SK-N-MC (cell line): ENCODE measurements at regions not wholly inside any gene's neighbourhood (a gene's known extent, or its start where the extent isn't known, plus 50 kb on each side); places are given as distances from the start of the nearest gene placed in this dataset.

Experiments used
- DNase-seq: peaks from one replicate; pipeline ENCODE4 v3.0.0-alpha.2; 2011; ENCODE audit warnings: low read depth, low spot score
- H3K27ac ChIP-seq: fragments of 200-600 bp; sonication (generic); 2 replicates; pipeline ENCODE4 v1.5.1; 2016; ENCODE audit warnings: mixed run types
- H3K36me3 ChIP-seq: fragments of 200-600 bp; sonication (generic); 2 replicates; pipeline ENCODE4 v1.6.1; 2017; ENCODE audit warnings: antibody characterized with exemption, low read length, mixed read lengths; ENCODE audit not compliant: insufficient read depth
- H3K4me3 ChIP-seq: fragments of 200-600 bp; sonication (generic); 2 replicates; pipeline ENCODE4 v1.5.1; 2016
- H3K9ac ChIP-seq: fragments of 200-600 bp; sonication (generic); 2 replicates; pipeline ENCODE4 v1.8.0; 2017; ENCODE audit warnings: mixed run types, mixed read lengths; ENCODE audit not compliant: insufficient read length
- H3K9me3 ChIP-seq: fragments of 200-600 bp; sonication (generic); 2 replicates; pipeline ENCODE4 v1.6.1; 2017; ENCODE audit warnings: low read depth, mild to moderate bottlenecking, antibody characterized with exemption, low read length, moderate library complexity, mixed read lengths
- EZH2 ChIP-seq: fragments of 200-600 bp; sonication (generic); IDR thresholded peaks from one replicate; pipeline ENCODE4 v1.6.1; 2017; ENCODE audit warnings: antibody characterized with exemption
- FOXP2 ChIP-seq: optimal IDR thresholded peaks from 2 replicates; pipeline ENCODE3; 2011; ENCODE audit warnings: mild to moderate bottlenecking, moderate library complexity; ENCODE audit not compliant: insufficient read depth; ENCODE audit errors: extremely low read length, control extremely low read depth
- POLR2AphosphoS5 ChIP-seq: IDR thresholded peaks from 2 replicates; pipeline ENCODE4 v1.6.1; 2012; ENCODE audit warnings: mild to moderate bottlenecking, low read depth, low read length, borderline replicate concordance

DNA sequence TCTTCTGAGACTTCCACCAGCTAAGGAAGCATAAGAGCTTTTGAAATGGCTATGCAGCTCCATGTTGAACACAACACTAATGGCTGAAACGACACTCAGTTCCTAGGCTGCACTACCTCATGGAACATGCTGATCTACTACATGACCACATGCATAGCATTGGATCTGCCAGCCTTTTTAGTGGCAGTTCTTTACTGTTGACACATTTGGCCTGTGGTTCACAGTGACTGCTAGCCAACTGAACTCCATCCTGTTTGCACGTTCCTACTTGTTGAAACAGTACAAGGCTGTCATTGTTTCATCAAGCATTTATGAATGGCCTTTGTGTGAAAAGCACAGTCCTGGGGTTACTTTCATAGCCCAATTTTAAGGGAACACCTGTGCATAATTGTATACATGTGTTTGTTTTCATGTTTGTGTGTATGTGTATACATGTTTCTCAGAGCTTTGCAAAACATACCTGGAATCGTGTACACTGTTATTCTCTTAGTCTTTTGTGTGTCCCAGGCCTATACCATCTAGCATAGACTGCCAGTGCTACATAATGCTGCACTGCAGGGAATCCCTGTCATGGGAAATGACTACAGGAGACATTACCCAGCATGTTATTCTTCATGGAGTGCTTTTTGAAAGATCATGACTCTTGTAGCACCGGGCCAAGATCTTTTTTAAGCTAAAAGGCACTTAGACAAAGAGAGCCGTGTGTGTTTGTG is 179.6 kb upstream of the ESRRG start:
- no peak overlapping the region for H3K9ac ChIP-seq
- DNase-seq: no peak
- no peaks in the 10 kb centered on the region for H3K9me3 ChIP-seq
- no peak overlapping the region for H3K27ac ChIP-seq
- no peaks in the 10 kb centered on the region for H3K36me3 ChIP-seq
- no peak overlapping the region for H3K4me3 ChIP-seq
- TF ChIP-seq EZH2: no peak
- TF ChIP-seq POLR2AphosphoS5: no peak
- TF ChIP-seq FOXP2: no peak

DNA sequence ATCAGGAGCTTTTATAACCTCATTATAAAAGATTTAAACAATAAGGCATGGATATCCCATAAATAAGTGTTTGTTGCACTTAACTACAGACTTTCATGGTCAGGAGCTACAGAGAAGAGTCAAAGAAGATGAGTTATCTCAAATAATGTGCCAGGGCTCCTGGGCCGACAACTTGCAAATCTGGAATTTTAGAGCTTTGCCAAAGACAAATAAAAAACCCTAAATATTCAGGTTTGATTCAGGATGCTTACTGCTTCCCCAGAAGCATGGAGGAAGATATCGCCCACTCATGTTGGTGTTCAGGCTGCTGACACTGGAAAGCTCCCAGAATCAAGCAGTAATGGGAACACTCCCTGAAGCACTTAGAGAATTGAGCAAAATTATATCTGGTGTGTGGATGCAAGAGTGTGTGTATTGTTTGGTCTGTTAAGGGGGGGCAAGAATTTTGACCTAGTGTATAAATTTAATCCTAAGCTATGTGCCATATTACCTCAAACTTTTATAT is 176.9 kb upstream of the ESRRG start:
- Histone ChIP-seq H3K9ac (no peak overlapping the region), H3K4me3 (no peak overlapping the region), H3K27ac (no peak overlapping the region), H3K9me3 (no peaks in the 10 kb centered on the region), H3K36me3 (no peaks in the 10 kb centered on the region)
- no peak for DNase-seq
- TF ChIP-seq POLR2AphosphoS5 (no peak), EZH2 (no peak), FOXP2 (no peak)

DNA sequence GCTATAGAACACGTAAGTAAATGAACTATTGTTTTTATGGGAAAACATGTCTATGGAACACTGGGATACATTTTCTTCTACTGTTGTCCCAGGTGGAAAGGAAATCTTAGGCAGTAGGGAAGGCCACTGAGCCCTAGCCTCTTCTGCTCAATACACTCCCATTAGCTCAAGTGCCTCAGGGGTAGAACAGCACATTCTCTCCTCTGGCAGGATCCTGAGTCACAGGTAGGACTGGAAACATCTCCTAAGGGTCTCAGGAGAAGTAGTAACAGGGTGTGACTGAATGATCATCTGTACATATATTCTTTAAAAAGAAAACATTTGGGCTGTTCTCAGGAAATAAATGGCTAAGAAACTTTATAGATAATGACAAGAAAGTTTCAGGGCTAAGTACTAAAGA is 175.6 kb upstream of the ESRRG start:
- H3K36me3 ChIP-seq: no peaks in the 10 kb centered on the region
- H3K9ac ChIP-seq: no peak overlapping the region
- H3K9me3 ChIP-seq: no peaks in the 10 kb centered on the region
- H3K4me3 ChIP-seq: no peak overlapping the region
- DNase-seq: no peak
- H3K27ac ChIP-seq: no peak overlapping the region
- TF ChIP-seq EZH2: no peak

DNA sequence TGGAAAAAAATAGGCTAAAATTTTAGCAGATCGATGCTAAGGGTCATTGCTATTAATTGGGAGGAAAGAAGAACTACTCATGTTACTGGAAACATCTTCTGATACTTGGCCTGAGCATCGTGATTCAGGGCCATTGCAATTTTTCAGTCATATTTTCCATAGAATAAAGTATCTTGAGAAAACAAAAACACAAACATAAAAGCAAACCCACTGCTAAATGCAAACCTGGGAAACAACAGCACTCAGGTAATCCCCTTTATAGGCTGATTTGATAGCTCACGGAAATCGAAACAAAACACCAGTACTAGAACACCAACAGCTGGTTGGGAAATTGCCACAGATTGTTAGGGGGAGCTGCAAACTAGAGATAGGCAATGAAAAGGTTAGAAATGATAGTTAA is 172.9 kb upstream of the ESRRG start:
- DNase-seq: no peak
- Histone ChIP-seq H3K36me3 (no peaks in the 10 kb centered on the region), H3K27ac (no peak overlapping the region), H3K9me3 (no peaks in the 10 kb centered on the region), H3K4me3 (no peak overlapping the region), H3K9ac (no peak overlapping the region)
- TF ChIP-seq POLR2AphosphoS5 (no peak), EZH2 (no peak), FOXP2 (no peak)

DNA sequence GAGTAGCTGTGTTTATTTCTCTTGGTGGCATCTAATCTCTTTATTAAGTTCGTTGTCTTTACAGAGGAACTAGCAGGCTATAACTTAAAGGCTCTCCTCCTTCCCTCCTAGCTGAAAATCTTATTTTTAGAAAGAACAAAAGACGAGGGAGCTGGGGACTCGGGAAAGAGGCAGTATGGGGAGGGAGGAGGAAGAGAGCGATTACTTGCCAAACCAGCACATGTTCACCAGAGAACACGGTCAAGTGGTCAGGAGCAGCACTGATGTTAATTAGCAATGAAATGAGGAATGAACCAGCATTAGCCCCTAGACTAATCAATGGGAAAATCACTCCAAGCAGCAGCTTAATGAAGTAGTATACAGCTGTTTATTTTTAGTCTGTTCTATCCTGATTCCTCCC is 171.3 kb upstream of the ESRRG start:
- H3K36me3 ChIP-seq: no peaks in the 10 kb centered on the region
- H3K4me3 ChIP-seq: no peak overlapping the region
- TF ChIP-seq POLR2AphosphoS5 (no peak), FOXP2 (no peak), EZH2 (no peak)
- no peak overlapping the region for H3K27ac ChIP-seq
- DNase-seq: no peak
- H3K9ac ChIP-seq: no peak overlapping the region
- H3K9me3 ChIP-seq: no peaks in the 10 kb centered on the region

DNA sequence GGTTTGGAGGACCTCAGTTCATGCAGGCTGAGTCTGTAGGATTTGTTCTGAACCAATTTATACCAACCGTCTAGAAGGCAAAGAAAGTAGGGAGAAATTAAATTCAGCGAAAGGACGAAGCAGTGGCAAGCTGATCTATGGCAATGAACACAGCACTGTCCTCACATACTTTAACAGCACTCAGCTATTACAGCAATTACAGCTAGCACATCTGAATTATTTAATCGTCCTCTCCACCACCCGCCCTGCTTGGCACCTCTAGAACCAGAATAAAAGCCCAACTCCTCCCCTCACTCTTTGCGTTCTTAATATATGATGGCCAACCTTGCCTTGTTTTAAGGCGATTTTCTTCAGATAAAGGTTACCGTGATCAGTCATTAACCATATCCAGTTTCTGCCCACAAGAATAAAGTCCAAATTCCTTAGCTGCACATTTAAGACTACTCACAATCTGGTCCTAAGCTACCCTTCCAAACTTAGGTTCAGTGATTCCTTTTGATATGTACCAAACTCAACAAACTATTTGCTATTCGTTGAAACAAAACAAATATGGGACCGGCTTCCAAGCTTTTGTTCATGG is 169.4 kb upstream of the ESRRG start:
- no peak overlapping the region for H3K27ac ChIP-seq
- DNase-seq: no peak

DNA sequence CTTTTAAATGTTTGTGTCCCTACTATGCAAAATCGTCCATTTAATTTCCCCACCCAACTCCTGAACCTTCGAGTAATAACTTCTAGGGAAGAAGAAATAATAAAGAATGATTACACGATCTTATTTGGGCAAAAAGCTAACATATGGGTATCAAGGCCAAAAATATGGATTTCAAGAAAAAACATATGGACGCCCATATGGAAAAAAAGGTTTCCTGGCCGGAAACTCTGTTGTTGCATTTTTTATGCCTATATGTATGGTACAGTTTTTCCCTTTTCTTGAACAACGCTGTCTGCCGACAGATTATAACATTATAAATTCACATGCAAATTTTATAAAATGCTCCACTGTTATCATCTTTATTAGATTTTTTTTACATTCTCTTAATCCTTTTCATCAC is 167.6 kb upstream of the ESRRG start:
- H3K9me3 ChIP-seq: no peaks in the 10 kb centered on the region
- no peak overlapping the region for H3K9ac ChIP-seq
- DNase-seq: no peak
- no peak overlapping the region for H3K4me3 ChIP-seq
- TF ChIP-seq EZH2 (no peak), FOXP2 (no peak), POLR2AphosphoS5 (no peak)
- no peak overlapping the region for H3K27ac ChIP-seq
- no peaks in the 10 kb centered on the region for H3K36me3 ChIP-seq

More for the DNA sequence above, 169.4 kb upstream of the ESRRG start:
- Histone ChIP-seq H3K4me3 (no peak overlapping the region), H3K36me3 (no peaks in the 10 kb centered on the region), H3K9ac (no peak overlapping the region), H3K9me3 (no peaks in the 10 kb centered on the region)
- TF ChIP-seq POLR2AphosphoS5 (no peak), FOXP2 (no peak), EZH2 (no peak)

DNA sequence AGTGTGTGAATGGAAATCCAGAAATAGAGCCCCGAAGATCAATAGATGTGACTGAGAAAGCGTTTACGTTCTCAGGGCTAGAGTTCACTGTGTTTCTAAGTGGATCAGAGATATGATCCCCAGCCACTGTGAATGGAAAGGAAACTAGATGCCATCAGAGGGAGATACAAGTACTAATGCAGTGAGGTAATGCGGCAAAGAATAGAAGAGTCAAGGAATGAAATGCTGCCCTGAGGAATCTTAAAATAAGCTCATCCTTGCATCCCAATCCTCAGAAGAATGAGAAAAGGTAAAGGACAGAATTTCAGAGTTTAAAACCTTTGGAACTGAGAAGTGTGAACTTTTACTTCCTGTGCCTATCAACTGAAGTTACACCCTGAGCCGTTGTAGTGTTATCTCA is 165.5 kb upstream of the ESRRG start:
- H3K27ac ChIP-seq: no peak overlapping the region
- no peaks in the 10 kb centered on the region for H3K9me3 ChIP-seq
- TF ChIP-seq EZH2: no peak
- TF ChIP-seq FOXP2: no peak
- no peak for TF ChIP-seq POLR2AphosphoS5
- H3K9ac ChIP-seq: no peak overlapping the region
- no peaks in the 10 kb centered on the region for H3K36me3 ChIP-seq
- DNase-seq: no peak
- H3K4me3 ChIP-seq: no peak overlapping the region

DNA sequence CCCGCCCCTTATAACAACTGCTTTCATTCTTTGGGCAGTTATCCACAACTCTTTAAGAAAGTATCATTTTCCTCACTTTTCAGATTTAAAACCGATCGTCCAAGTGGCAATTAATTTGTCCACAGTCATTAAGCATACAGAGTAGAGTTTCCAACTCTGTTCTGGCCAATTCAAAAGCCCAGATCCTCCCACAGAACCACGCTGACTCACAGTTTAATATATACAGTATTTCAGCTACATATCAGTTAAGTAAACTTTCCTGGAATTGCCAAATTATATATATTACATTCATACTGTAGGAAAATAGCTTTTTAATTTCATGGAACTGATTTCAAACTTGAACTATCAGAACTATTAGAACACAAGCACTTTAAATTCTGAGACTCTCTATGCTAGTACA is 163.8 kb upstream of the ESRRG start:
- Histone ChIP-seq H3K4me3 (no peak overlapping the region), H3K9ac (no peak overlapping the region), H3K27ac (no peak overlapping the region), H3K9me3 (no peaks in the 10 kb centered on the region), H3K36me3 (no peaks in the 10 kb centered on the region)
- TF ChIP-seq FOXP2: no peak
- TF ChIP-seq EZH2: no peak
- TF ChIP-seq POLR2AphosphoS5: no peak
- DNase-seq: no peak
